ENCODE measurements at regions not wholly inside any gene's neighbourhood (a gene's known extent, or its start where the extent isn't known, plus 50 kb on each side); places are given as distances from the start of the nearest gene placed in this dataset.

GRCh38 chr11:29027436-29027835, 919.2 kb downstream of the METTL15 start:
- TF ChIP-seq POLR2AphosphoS5 (IDR thresholded peaks at IDR 0.05; ENCODE audit: low read depth) = no peak
- TF ChIP-seq, protein P1, sequence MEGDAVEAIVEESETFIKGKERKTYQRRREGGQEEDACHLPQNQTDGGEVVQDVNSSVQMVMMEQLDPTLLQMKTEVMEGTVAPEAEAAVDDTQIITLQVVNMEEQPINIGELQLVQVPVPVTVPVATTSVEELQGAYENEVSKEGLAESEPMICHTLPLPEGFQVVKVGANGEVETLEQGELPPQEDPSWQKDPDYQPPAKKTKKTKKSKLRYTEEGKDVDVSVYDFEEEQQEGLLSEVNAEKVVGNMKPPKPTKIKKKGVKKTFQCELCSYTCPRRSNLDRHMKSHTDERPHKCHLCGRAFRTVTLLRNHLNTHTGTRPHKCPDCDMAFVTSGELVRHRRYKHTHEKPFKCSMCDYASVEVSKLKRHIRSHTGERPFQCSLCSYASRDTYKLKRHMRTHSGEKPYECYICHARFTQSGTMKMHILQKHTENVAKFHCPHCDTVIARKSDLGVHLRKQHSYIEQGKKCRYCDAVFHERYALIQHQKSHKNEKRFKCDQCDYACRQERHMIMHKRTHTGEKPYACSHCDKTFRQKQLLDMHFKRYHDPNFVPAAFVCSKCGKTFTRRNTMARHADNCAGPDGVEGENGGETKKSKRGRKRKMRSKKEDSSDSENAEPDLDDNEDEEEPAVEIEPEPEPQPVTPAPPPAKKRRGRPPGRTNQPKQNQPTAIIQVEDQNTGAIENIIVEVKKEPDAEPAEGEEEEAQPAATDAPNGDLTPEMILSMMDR (IDR thresholded peaks at IDR 0.05; ENCODE audit: insufficient read depth, low read length) = no peak
- TF ChIP-seq, protein P2, sequence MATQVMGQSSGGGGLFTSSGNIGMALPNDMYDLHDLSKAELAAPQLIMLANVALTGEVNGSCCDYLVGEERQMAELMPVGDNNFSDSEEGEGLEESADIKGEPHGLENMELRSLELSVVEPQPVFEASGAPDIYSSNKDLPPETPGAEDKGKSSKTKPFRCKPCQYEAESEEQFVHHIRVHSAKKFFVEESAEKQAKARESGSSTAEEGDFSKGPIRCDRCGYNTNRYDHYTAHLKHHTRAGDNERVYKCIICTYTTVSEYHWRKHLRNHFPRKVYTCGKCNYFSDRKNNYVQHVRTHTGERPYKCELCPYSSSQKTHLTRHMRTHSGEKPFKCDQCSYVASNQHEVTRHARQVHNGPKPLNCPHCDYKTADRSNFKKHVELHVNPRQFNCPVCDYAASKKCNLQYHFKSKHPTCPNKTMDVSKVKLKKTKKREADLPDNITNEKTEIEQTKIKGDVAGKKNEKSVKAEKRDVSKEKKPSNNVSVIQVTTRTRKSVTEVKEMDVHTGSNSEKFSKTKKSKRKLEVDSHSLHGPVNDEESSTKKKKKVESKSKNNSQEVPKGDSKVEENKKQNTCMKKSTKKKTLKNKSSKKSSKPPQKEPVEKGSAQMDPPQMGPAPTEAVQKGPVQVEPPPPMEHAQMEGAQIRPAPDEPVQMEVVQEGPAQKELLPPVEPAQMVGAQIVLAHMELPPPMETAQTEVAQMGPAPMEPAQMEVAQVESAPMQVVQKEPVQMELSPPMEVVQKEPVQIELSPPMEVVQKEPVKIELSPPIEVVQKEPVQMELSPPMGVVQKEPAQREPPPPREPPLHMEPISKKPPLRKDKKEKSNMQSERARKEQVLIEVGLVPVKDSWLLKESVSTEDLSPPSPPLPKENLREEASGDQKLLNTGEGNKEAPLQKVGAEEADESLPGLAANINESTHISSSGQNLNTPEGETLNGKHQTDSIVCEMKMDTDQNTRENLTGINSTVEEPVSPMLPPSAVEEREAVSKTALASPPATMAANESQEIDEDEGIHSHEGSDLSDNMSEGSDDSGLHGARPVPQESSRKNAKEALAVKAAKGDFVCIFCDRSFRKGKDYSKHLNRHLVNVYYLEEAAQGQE (IDR thresholded peaks at IDR 0.05; ENCODE audit: insufficient replicate concordance, low read depth) = no peak
- TF ChIP-seq GABPA (IDR thresholded peaks at IDR 0.05; ENCODE audit: low read depth) = no peak
- no peak for TF ChIP-seq SPI1 (IDR thresholded peaks at IDR 0.05; ENCODE audit: borderline replicate concordance, low read depth)
- Histone ChIP-seq H3K27me3 (ENCODE audit: insufficient read depth, poor library complexity, severe bottlenecking) (no peaks in the 10 kb centered on the region), H3K4me3 (replicated peaks; ENCODE audit: insufficient read depth, low read length) (no peak overlapping the region), H3K27ac (replicated peaks) (no peak overlapping the region)
- no peak for DNase-seq (ENCODE audit: low read depth in 1 of 2, low spot score in 1 of 2)

GRCh38 chr11:29026286-29026685, 918.1 kb downstream of the METTL15 start:
- TF ChIP-seq POLR2AphosphoS5 (IDR thresholded peaks at IDR 0.05; ENCODE audit: low read depth) (no peak), GABPA (IDR thresholded peaks at IDR 0.05; ENCODE audit: low read depth) (no peak), SPI1 (IDR thresholded peaks at IDR 0.05; ENCODE audit: borderline replicate concordance, low read depth) (no peak)
- TF ChIP-seq, protein P1 (IDR thresholded peaks at IDR 0.05; ENCODE audit: insufficient read depth, low read length) = no peak
- TF ChIP-seq, protein P2 (IDR thresholded peaks at IDR 0.05; ENCODE audit: insufficient replicate concordance, low read depth) = no peak
- DNase-seq (ENCODE audit: low read depth in 1 of 2, low spot score in 1 of 2) = no peak
- no peak overlapping the region for H3K4me3 ChIP-seq (replicated peaks; ENCODE audit: insufficient read depth, low read length)
- H3K27ac ChIP-seq (replicated peaks) = no peak overlapping the region
- H3K27me3 ChIP-seq (ENCODE audit: insufficient read depth, poor library complexity, severe bottlenecking) = no peaks in the 10 kb centered on the region

DNA sequence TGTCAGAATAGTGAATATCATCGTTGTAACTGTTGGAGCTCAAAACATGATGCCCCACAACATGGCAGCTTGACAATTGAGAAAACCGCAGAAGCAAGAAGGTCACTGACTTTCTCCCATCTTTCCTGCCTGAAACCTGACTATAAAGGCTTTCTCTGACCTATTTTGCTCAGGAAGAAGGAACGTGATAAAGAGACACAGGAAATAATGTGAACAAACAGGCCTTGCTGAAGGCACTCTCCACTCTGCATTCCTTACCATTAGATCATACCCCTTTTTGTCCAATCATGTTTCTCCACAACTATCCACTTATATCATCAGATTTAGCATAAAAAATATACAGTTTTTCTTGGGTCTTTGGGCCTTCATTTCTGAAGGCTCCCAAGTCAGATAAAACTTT, 916.8 kb downstream of the METTL15 start:
- DNase-seq (ENCODE audit: low read depth in 1 of 2, low spot score in 1 of 2) = no peak
- H3K27me3 ChIP-seq (ENCODE audit: insufficient read depth, poor library complexity, severe bottlenecking) = no peaks in the 10 kb centered on the region
- no peak overlapping the region for H3K27ac ChIP-seq (replicated peaks)
- TF ChIP-seq GABPA (IDR thresholded peaks at IDR 0.05; ENCODE audit: low read depth) = no peak
- no peak for TF ChIP-seq SPI1 (IDR thresholded peaks at IDR 0.05; ENCODE audit: borderline replicate concordance, low read depth)
- no peak for TF ChIP-seq POLR2AphosphoS5 (IDR thresholded peaks at IDR 0.05; ENCODE audit: low read depth)
- TF ChIP-seq, protein P2 (IDR thresholded peaks at IDR 0.05; ENCODE audit: insufficient replicate concordance, low read depth) = no peak
- TF ChIP-seq, protein P1 (IDR thresholded peaks at IDR 0.05; ENCODE audit: insufficient read depth, low read length) = no peak
- H3K4me3 ChIP-seq (replicated peaks; ENCODE audit: insufficient read depth, low read length) = no peak overlapping the region

Measured in HL-60 (cell line).